Spleen (tissue), 11 donors: ENCODE measurements at regions not wholly inside any gene's neighbourhood (a gene's known extent, or its start where the extent isn't known, plus 50 kb on each side); places are given as distances from the start of the nearest gene placed in this dataset.

Experiments used
- DNase-seq: peaks from one replicate; pipeline ENCODE4 v3.0.0-alpha.2; 2020
- H3K27ac ChIP-seq, 8 donors: fragments of 200-600 bp; sonication (generic) in 7 of 8; 1 replicate in 4 of 8; 2 replicates in 4 of 8; pipeline versions ENCODE4 v1.5.0 to v1.8.0; 2016 to 2021; ENCODE audit warnings: inconsistent platforms in 4 of 8, mild to moderate bottlenecking in 4 of 8, moderate library complexity in 1 of 8
- H3K27me3 ChIP-seq, 7 donors: fragments of 200-600 bp; sonication (generic) in 6 of 7; replicated peaks in 1 of 7; 1 replicate in 4 of 7; 2 replicates in 3 of 7; pipeline versions ENCODE4 v1.5.0 to v1.8.0; 2016 to 2021; ENCODE audit warnings: inconsistent platforms in 3 of 7, mild to moderate bottlenecking in 1 of 7
- H3K36me3 ChIP-seq, 6 donors: fragments of 200-600 bp; sonication (generic) in 5 of 6; 1 replicate in 4 of 6; 2 replicates in 2 of 6; pipeline versions ENCODE4 v1.5.0 to v1.8.0; 2016 to 2021; ENCODE audit warnings: inconsistent platforms in 2 of 6
- H3K4me1 ChIP-seq, 6 donors: fragments of 200-600 bp; sonication (generic) in 5 of 6; 1 replicate in 3 of 6; 2 replicates in 3 of 6; pipeline versions ENCODE4 v1.5.0 to v1.8.0; 2016 to 2021; ENCODE audit warnings: inconsistent platforms in 3 of 6
- H3K4me3 ChIP-seq, 8 donors: fragments of 200-600 bp; sonication (generic) in 7 of 8; 1 replicate in 4 of 8; 2 replicates in 4 of 8; pipeline versions ENCODE4 v1.5.0 to v1.8.0; 2016 to 2021; ENCODE audit warnings: inconsistent platforms in 4 of 8, mild to moderate bottlenecking in 4 of 8, moderate library complexity in 2 of 8
- H3K9me3 ChIP-seq, 8 donors: fragments of 200-600 bp; sonication (generic) in 7 of 8; 1 replicate in 4 of 8; 2 replicates in 4 of 8; pipeline versions ENCODE4 v1.5.0 to v1.8.0; 2016 to 2021; ENCODE audit warnings: inconsistent platforms in 4 of 8
- CTCF ChIP-seq, 11 experiments: fragments of 200-600 bp in 7 of 11; fragments of 450-650 bp in 4 of 11; sonication (generic) in 4 of 11; IDR thresholded peaks in 8 of 11; conservative IDR thresholded peaks in 3 of 11; 1 replicate in 7 of 11; 2 replicates in 4 of 11; pipeline versions ENCODE4 v1.4.0 to v1.8.0; 2016 to 2021; ENCODE audit warnings: antibody characterized with exemption in 11 of 11, inconsistent platforms in 4 of 11, mild to moderate bottlenecking in 1 of 11
- POLR2A ChIP-seq, 3 donors: fragments of 450-650 bp; IDR thresholded peaks; one replicate each; pipeline ENCODE4 v1.5.1; 2017; ENCODE audit warnings: antibody characterized with exemption in 3 of 3, mild to moderate bottlenecking in 1 of 3
- POLR2AphosphoS5 ChIP-seq, 3 donors: sonication (generic); formaldehyde crosslinking; IDR thresholded peaks; one replicate each; pipeline ENCODE4 v1.5.1; 2017; ENCODE audit warnings: antibody characterized with exemption in 3 of 3
- WGBS, 5 donors: extraction: QIAGEN DNeasy Blood & Tissue Kit in 3 of 5; methylation state at CpG; one replicate each; pipeline versions ENCODE4 v1.1.5 to v1.1.7; 2013 to 2018; 5-methylcytosine and 5-hydroxymethylcytosine counted together
- intact Hi-C: fragments of 100-400 bp; cut with DNase I; formaldehyde crosslinking; loops from one replicate; pipeline ENCODE4 v1.15.0; 2023; ENCODE audit warnings: low total_unique reads
- donor health status: healthy with polysubstance abuse.
- donor health status: DM: no; HTN: no; CAD: no; lungs with moderate emphysema.
- donor health status: DM: no; HTN: no; CAD: no.
- donor health status: Bipolar disorder and iron deficiency.
- donor health status: healthy.
- donor health status: DM: no; HTN: no; CAD: no.
- donor health status: DM: yes; HTN: yes; CAD: no.

GRCh38 chr4:31964685-31965084 is 1244.5 kb downstream of the PCDH7 start:
- no peaks in the 10 kb centered on the region for H3K4me1 ChIP-seq

GRCh38 chr4:31968842-31969241 is 1248.7 kb downstream of the PCDH7 start:
- no peaks in the 10 kb centered on the region for H3K36me3 ChIP-seq
- no peak overlapping the region for H3K27ac ChIP-seq
- 59 to 77% (median 62%) methylated on average over 2 of the region's 2 CpGs for WGBS, 5 donors
- H3K9me3 ChIP-seq: peaks cover 0 to 15% (median 0%) of the 10 kb centered on the region in 8 donors
- intact Hi-C loops: no loop called here
- H3K4me3 ChIP-seq: no peak overlapping the region
- DNase-seq: no peak
- no peaks in the 10 kb centered on the region for H3K27me3 ChIP-seq
- TF ChIP-seq POLR2A (IDR thresholded peaks at IDR 0.05) (no peak), CTCF (IDR thresholded peaks at IDR 0.05 in 8 of 11, conservative IDR thresholded peaks at IDR 0.05 in 3 of 11) (no peak), POLR2AphosphoS5 (IDR thresholded peaks at IDR 0.05) (no peak)
- H3K4me1 ChIP-seq: no peaks in the 10 kb centered on the region

More at GRCh38 chr4:31964685-31965084, 1244.5 kb downstream of the PCDH7 start:
- Histone ChIP-seq H3K27me3 (no peaks in the 10 kb centered on the region), H3K27ac (no peak overlapping the region), H3K4me3 (no peak overlapping the region), H3K36me3 (no peaks in the 10 kb centered on the region), H3K9me3 (peaks cover 0 to 9% (median 0%) of the 10 kb centered on the region in 8 donors)
- WGBS, 5 donors: 67 to 75% (median 72%) methylated on average over 3 of the region's 3 CpGs
- no peak for DNase-seq
- intact Hi-C loops: no loop called here
- no peak for TF ChIP-seq POLR2AphosphoS5 (IDR thresholded peaks at IDR 0.05)
- no peak for TF ChIP-seq CTCF (IDR thresholded peaks at IDR 0.05 in 8 of 11, conservative IDR thresholded peaks at IDR 0.05 in 3 of 11)
- TF ChIP-seq POLR2A (IDR thresholded peaks at IDR 0.05): no peak

GRCh38 chr4:31974490-31975002 is 1254.4 kb downstream of the PCDH7 start:
- intact Hi-C loops: no loop called here
- Histone ChIP-seq H3K27me3 (no peaks in the 10 kb centered on the region), H3K36me3 (no peaks in the 10 kb centered on the region), H3K9me3 (peaks cover 0 to 16% (median 4%) of the 10 kb centered on the region in 8 donors), H3K4me1 (no peaks in the 10 kb centered on the region), H3K4me3 (no peak overlapping the region), H3K27ac (no peak overlapping the region)
- TF ChIP-seq POLR2AphosphoS5 (IDR thresholded peaks at IDR 0.05) (no peak), POLR2A (IDR thresholded peaks at IDR 0.05) (no peak), CTCF (IDR thresholded peaks at IDR 0.05 in 8 of 11, conservative IDR thresholded peaks at IDR 0.05 in 3 of 11) (no peak)
- 64 to 82% (median 68%) methylated on average over 2 of the region's 2 CpGs for WGBS, 5 donors
- no peak for DNase-seq

- no peaks in the 10 kb centered on the region for H3K4me1 ChIP-seq
- DNase-seq: no peak
- peaks cover 0 to 8% (median 1%) of the 10 kb centered on the region in 8 donors for H3K9me3 ChIP-seq
- H3K4me3 ChIP-seq: no peak overlapping the region
- WGBS, 5 donors: 75 to 88% (median 78%) methylated on average over 2 of the region's 2 CpGs
- no peaks in the 10 kb centered on the region for H3K36me3 ChIP-seq
- TF ChIP-seq POLR2AphosphoS5 (IDR thresholded peaks at IDR 0.05) (no peak), CTCF (IDR thresholded peaks at IDR 0.05 in 8 of 11, conservative IDR thresholded peaks at IDR 0.05 in 3 of 11) (no peak), POLR2A (IDR thresholded peaks at IDR 0.05) (no peak)
- intact Hi-C loops: no loop called here
- H3K27me3 ChIP-seq: no peaks in the 10 kb centered on the region
- no peak overlapping the region for H3K27ac ChIP-seq
These were observed 1259.8 kb downstream of the PCDH7 start for GRCh38 chr4:31979988-31980387.
